ENCODE measurements at regions not wholly inside any gene's neighbourhood (a gene's known extent, or its start where the extent isn't known, plus 50 kb on each side); places are given as distances from the start of the nearest gene placed in this dataset.
"Not testable (repeated sequence)": the region's sequence is repeated elsewhere in the genome, so short reads cannot be mapped to it uniquely, and the experiment has no call there.

- DNase-seq, result not testable (repeated sequence)
These were observed 120.3 kb upstream of the CFAP20DC start for GRCh38 chr3:59170166-59170565.

DNA sequence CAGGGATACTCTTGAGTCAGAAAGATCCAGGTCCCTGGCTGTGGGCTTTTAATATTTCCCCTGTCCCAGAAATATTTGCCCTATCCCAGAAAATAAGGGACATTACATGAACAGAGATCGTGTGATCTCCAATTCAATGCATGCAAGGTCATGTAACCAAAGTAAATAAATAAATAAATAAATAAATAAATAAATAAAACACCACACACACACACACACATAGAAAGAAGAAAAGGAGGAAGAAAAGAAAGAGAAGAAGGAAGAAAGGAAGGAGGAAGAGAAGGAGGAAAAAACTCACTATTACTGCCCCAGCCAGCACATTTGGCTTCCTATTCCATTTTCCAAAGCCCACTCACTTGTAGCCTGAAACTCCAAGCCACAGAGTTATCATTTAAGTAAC is 117.9 kb upstream of the CFAP20DC start:
- DNase-seq, result no peak

GRCh38 chr3:59163953-59164352 is 114.1 kb upstream of the CFAP20DC start:
- DNase-seq, result peak; percentile 46

DNA sequence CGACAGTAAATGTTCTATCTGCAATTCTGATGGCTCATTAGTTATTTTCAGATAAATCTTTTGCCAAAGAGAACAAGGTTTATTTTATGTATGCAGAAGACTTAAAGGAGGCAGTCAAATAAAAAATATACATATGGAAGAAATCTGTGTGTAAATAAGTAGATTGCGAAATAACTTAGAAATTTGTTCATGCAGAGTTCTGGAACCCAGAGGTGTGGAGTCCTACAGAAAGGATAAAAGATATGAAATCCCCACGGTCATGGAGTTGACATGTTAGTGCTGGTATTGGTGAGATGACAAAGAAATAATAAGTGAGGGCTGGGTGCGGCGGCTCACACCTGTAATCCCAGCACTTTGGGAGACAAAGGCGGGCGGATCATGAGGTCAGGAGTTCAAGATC is 111.2 kb upstream of the CFAP20DC start:
- no peak for DNase-seq

DNA sequence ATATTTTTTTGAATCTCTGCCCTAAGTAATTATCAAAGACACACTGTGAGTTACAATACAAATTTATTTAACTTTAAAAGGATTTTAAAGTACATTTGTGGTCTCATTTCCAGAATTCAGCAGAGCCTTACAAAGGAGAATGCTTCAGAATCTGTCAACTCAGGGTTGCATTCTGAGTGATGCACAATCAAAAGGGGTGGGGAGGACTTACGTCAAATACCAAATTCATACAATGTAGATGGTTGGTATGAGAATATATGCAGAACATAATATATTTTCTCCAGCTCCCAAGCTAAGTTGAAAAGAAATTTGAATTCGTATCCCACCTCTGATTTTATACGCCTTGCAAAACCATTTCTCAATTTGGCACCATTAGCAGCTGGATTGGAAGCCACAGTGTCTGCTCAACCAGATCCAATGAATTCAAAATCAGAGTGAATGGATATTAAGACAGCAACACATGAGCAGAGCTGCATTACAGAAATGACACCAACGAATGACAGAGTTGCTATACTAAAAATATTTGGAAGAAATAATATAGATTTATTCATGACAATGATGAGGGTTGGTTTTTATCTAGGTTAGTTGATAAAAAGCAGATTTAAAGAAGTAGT is 110.4 kb upstream of the CFAP20DC start:
- no peak for DNase-seq

- DNase-seq, result no peak
These were observed 103.8 kb upstream of the CFAP20DC start for GRCh38 chr3:59153648-59154047.

DNA sequence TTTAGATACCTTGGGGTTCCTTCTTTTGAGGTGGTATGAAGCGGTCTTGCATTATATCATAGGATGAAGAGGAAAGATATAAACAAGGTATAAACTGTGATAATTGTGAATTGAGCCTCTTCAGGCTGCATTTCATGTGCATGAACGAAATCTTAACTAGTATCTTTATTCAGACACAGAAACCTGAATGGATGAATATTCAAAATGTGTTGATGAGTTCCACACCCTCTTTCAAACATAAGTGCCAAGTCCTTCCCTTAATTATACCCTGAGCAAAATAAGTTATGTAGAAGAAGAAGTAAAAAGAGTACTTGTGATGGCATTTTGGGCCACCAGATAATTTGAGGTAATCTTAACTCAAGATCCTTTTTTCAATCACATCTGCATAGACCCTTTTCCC is 103.1 kb upstream of the CFAP20DC start:
- DNase-seq, result no peak

DNA sequence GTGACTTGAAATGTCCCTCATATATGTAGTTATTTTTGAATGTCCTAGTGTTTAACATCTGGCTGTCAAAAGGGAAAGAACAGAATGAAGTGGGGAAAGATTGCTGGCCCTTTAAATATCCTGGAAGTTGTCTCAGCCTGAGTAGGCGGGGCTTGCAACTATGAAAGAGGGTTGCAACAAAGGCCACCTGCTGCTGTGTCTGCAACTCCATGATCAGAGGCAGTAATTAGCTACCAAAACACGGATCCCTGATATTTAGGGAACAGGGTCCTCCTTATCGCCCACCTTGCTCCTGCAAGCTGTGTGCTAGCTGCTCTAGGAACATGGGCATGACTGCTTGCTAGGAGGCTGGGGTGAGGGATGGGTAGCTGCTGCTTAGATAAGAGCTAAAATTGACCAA is 100.2 kb upstream of the CFAP20DC start:
- DNase-seq, result peak; percentile 12

DNA sequence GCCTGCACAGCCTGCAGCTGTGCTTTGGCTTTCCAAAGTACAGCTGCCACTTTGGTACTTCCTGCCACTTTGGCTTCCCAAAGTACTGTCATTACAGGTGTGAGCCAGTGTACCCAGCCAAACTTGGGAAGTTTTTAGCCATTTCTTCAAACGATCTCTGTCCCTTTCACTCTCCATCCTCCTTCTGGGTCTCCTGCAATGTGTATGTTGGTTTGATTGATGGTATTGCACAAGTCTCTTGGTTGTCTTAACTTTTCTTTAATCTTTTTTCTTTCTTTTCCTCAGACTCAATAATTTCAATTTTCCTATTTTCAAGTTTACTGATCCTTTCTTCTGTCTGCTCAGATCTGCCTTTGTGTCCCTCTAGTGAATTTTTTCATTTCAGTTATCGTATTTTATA is 99.3 kb upstream of the CFAP20DC start:
- DNase-seq, result no peak

GRCh38 chr3:59143447-59143846 is 93.6 kb upstream of the CFAP20DC start:
- no peak for DNase-seq

- DNase-seq, result no peak
These were observed 92.7 kb upstream of the CFAP20DC start for GRCh38 chr3:59142556-59142955.

DNA sequence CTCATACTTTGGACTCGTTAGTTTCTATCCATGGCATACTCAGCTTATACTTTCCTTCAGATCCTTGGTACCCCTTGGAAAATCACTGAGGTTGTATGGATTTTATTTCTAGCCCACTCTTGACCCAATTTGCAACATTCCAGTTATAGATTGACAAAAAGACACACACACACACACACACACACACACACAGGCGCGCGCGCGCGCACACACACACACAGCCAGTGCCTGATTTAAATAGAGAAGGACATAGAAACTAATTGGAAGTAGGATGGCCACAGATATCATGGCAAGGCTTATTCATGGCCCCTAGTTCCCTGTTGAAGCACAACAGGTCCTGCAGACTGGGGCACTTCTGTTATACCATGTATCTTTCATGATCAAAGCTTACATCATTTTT is 89.1 kb upstream of the CFAP20DC start:
- DNase-seq, result no peak

GRCh38 chr3:59137415-59137814 is 87.6 kb upstream of the CFAP20DC start:
- no peak for DNase-seq

DNA sequence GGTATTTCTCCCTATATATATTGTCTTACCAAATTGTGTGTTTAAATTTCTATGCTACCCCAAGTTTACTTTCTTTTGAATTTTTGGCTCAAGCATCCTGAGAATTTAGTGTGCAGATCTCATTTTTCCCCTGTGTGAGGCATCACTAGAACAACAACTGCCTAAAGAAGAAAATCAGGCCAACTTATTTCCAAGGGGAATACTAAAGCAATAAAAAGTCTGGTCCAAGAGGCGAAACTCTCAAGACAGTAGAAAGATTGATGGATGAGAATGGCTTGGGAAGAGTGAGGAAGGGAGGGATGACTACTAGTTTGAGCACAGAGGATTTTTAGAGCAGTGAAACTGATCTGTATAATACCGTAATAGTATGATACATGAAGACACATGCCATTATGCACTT is 86.3 kb upstream of the CFAP20DC start:
- DNase-seq, result no peak

GRCh38 chr3:59135096-59135495 is 85.3 kb upstream of the CFAP20DC start:
- DNase-seq, result no peak

- no peak for DNase-seq
These were observed 83.5 kb upstream of the CFAP20DC start for GRCh38 chr3:59133311-59133710.

DNA sequence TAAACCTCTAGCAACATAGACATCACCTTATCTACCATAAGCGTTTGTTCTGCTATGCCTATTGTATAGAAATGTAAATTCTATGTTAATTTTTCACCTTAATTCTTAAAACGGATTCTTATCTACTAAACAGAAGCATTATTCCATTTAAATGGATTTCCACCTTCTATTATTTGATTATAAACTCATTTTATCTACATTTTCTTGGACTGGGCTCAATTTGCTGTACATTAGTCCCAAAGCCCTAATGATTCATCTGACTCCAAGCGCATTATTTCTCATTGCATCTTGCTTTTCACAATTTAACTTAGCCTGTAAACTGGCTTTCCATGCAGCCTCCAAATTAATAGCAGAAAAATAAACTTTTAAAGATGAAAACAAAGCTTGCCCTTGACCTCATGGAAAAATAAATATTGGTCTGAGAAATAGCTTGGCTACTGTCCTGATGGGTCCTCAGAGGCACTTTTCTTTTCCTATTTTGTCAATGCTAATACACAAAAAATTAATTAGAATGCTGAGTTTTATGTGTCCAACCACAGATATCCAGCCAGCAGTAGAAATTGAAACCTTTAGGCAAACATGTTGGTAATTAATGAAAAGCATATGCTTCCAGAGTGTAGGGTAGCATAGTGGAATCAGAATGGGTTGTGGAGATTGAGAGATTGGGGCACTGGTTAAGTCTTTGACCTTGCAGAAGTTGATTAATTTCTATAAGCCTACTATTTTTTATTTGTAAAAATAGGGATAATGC is 81.4 kb upstream of the CFAP20DC start:
- DNase-seq, result no peak

- DNase-seq, result no peak
These were observed 78.9 kb upstream of the CFAP20DC start for GRCh38 chr3:59128685-59129084.

- no peak for DNase-seq
These were observed 77.2 kb upstream of the CFAP20DC start for GRCh38 chr3:59127071-59127470.

DNA sequence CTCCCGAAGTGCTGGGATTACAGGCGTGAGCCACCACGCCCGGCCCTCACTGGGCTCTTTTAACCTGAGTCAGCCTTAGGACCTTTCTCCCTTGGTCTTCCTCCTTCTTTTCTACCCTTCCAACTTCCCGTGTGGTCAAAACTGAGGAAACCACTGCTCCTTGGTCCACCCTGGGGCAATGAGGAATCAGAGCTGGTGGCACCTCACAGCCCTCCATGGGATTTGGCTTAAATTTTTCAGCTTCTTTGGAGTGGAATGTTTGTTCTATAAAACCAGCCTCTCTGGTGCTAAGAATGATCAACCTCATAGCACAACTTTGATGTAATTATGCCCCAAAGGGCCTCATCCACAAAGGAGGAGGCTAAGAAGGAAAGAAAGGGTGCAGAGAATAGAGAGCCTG is 76.6 kb upstream of the CFAP20DC start:
- no peak for DNase-seq

GRCh38 chr3:59121346-59122144 is 71.7 kb upstream of the CFAP20DC start:
- no peak for DNase-seq

DNA sequence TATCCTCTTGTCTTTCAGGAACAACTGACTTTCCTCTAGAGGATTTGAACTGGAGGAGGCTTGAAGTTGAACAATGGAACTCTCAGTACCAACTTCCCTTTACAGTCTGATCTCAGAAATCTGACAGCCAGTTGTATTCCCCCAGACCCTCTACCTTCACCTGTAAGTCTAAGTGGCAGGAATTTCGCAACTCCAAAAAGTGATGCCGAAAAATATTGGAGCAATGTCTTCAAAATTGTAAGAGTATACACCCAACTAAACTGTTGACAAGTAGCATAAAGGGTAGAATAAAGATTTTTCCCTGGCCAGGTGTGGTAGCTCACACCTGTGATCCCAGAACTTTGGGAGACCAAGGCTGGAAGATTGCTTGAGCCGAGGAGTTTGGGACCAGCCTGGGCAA is 69.1 kb upstream of the CFAP20DC start:
- no peak for DNase-seq

- DNase-seq, result no peak
These were observed 67.6 kb upstream of the CFAP20DC start for GRCh38 chr3:59117396-59117795.

DNA sequence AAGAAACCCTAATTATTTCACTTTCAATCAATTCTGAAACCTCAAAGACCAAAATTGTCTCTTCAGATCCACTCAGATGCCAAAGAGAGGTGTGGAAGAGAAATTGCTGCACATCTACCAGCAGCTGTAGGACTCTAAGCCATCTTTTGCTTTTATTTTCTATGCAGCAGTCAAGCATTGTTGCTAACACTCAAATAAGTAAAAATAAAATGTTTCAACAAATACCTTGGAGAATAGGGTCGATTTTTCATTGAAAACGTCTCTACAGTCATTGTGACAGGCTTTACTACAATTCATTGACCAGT is 66.4 kb upstream of the CFAP20DC start:
- DNase-seq, result no peak
